Sigmoid colon (tissue), 4 donors: ENCODE measurements at regions not wholly inside any gene's neighbourhood (a gene's known extent, or its start where the extent isn't known, plus 50 kb on each side); places are given as distances from the start of the nearest gene placed in this dataset.

Source experiments
- EP300 ChIP-seq, 4 donors: sonication (generic); formaldehyde crosslinking; IDR thresholded peaks; one replicate each; pipeline ENCODE4 v1.6.1; 2017; ENCODE audit warnings: antibody characterized with exemption in 4 of 4
- POLR2A ChIP-seq, 2 donors: fragments of 450-650 bp; IDR thresholded peaks; one replicate each; pipeline ENCODE4 v1.6.1; 2016; ENCODE audit warnings: antibody characterized with exemption in 2 of 2, mild to moderate bottlenecking in 2 of 2, moderate library complexity in 2 of 2
- POLR2AphosphoS5 ChIP-seq, 4 donors: sonication (generic); formaldehyde crosslinking; IDR thresholded peaks; one replicate each; pipeline ENCODE4 v1.6.1; 2017; ENCODE audit warnings: antibody characterized with exemption in 4 of 4
- TF ChIP-seq, protein P1 (sequence below), 4 experiments: fragments of 450-650 bp in 3 of 4; fragments of 200-600 bp in 1 of 4; IDR thresholded peaks; one replicate each; pipeline ENCODE4 v1.5.1; 2016 to 2019; ENCODE audit warnings: antibody characterized with exemption in 4 of 4, mild to moderate bottlenecking in 3 of 4, moderate library complexity in 2 of 4

DNA sequence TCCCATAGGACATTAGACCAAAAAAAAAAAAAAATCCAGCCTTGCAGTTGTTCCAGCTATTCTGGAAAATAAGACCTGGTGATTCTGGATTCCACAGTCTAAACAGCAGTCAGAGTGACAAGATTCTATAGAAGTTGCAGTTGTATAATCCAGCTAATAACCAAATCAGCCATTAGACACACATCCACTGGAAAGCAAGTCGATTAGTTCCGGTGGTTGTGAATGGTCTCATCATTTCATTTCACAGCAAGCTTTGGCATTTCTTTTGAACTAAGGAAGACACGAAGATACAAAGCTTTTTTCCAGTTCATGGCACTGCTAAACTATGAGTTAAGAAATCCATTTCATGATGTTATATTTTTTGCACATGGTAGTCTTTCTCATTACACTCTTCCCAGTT lies 54.4 kb upstream of the FAM89A start:
- no peak for TF ChIP-seq POLR2A (IDR thresholded peaks at IDR 0.05)
- TF ChIP-seq, protein P1, sequence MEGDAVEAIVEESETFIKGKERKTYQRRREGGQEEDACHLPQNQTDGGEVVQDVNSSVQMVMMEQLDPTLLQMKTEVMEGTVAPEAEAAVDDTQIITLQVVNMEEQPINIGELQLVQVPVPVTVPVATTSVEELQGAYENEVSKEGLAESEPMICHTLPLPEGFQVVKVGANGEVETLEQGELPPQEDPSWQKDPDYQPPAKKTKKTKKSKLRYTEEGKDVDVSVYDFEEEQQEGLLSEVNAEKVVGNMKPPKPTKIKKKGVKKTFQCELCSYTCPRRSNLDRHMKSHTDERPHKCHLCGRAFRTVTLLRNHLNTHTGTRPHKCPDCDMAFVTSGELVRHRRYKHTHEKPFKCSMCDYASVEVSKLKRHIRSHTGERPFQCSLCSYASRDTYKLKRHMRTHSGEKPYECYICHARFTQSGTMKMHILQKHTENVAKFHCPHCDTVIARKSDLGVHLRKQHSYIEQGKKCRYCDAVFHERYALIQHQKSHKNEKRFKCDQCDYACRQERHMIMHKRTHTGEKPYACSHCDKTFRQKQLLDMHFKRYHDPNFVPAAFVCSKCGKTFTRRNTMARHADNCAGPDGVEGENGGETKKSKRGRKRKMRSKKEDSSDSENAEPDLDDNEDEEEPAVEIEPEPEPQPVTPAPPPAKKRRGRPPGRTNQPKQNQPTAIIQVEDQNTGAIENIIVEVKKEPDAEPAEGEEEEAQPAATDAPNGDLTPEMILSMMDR (IDR thresholded peaks at IDR 0.05) = no peak
- TF ChIP-seq EP300 (IDR thresholded peaks at IDR 0.05) = no peak
- no peak for TF ChIP-seq POLR2AphosphoS5 (IDR thresholded peaks at IDR 0.05)
